ENCODE measurements at regions not wholly inside any gene's neighbourhood (a gene's known extent, or its start where the extent isn't known, plus 50 kb on each side); places are given as distances from the start of the nearest gene placed in this dataset.

- H3K27me3 ChIP-seq (ENCODE audit: control insufficient read depth, insufficient read depth, low read length), result no peaks in the 10 kb centered on the region
- ATAC-seq (no peak), DNase-seq (no peak)
- H3K4me3 ChIP-seq (ENCODE audit: low read length), result no peak overlapping the region
- no peaks in the 10 kb centered on the region for H3K36me3 ChIP-seq (ENCODE audit: control insufficient read depth, insufficient read depth, low read length)
- WGBS (ENCODE audit: insufficient coverage), result 87% methylated on average over 15 of the region's 16 CpGs
- Mint-ChIP-seq H3K9me3 (no peaks in the 10 kb centered on the region), H3K4me1 (no peaks in the 10 kb centered on the region), H3K4me3 (no peak overlapping the region), H3K27me3 (ENCODE audit: low read depth in 2 of 2) (peaks cover 0 to 2% of the 10 kb centered on the region in 2 donors), H3K27ac (no peak overlapping the region), H3K36me3 (no peaks in the 10 kb centered on the region)
- H3K4me1 ChIP-seq (ENCODE audit: control insufficient read depth, insufficient read depth, low read length), result no peaks in the 10 kb centered on the region
- no peak for TF ChIP-seq CTCF (IDR thresholded peaks at IDR 0.05)
- intact Hi-C loops (cut with micrococcal nuclease), result no loop called here
- H3K9me3 ChIP-seq (ENCODE audit: control insufficient read depth, insufficient read depth, low read length), result no peaks in the 10 kb centered on the region
- H3K27ac ChIP-seq (ENCODE audit: low read length), result no peak overlapping the region
Measured at GRCh38 chr14:104514156-104514848, 65.3 kb upstream of the C14orf180 start.

GRCh38 chr14:104515059-104515810, 64.3 kb upstream of the C14orf180 start:
- Histone ChIP-seq H3K9me3 (ENCODE audit: control insufficient read depth, insufficient read depth, low read length) (no peaks in the 10 kb centered on the region), H3K27ac (ENCODE audit: low read length) (no peak overlapping the region), H3K27me3 (ENCODE audit: control insufficient read depth, insufficient read depth, low read length) (no peaks in the 10 kb centered on the region), H3K4me1 (ENCODE audit: control insufficient read depth, insufficient read depth, low read length) (no peaks in the 10 kb centered on the region), H3K36me3 (ENCODE audit: control insufficient read depth, insufficient read depth, low read length) (no peaks in the 10 kb centered on the region), H3K4me3 (ENCODE audit: low read length) (no peak overlapping the region)
- intact Hi-C loops (cut with micrococcal nuclease), result no loop called here
- H3K27ac Mint-ChIP-seq, result no peak overlapping the region
- ATAC-seq, result no peak
- DNase-seq, result no peak
- H3K4me3 Mint-ChIP-seq, result no peak overlapping the region
- WGBS (ENCODE audit: insufficient coverage), result 85% methylated on average over 17 of the region's 17 CpGs
- TF ChIP-seq CTCF (IDR thresholded peaks at IDR 0.05), result no peak
- H3K4me1 Mint-ChIP-seq, result no peaks in the 10 kb centered on the region
- H3K27me3 Mint-ChIP-seq (ENCODE audit: low read depth in 2 of 2), result peaks cover 0 to 2% of the 10 kb centered on the region in 2 donors
- H3K9me3 Mint-ChIP-seq, result no peaks in the 10 kb centered on the region
- H3K36me3 Mint-ChIP-seq, result no peaks in the 10 kb centered on the region

- no peak for TF ChIP-seq CTCF (IDR thresholded peaks at IDR 0.05)
- no peak overlapping the region for H3K4me3 Mint-ChIP-seq
- H3K27me3 Mint-ChIP-seq (ENCODE audit: low read depth in 2 of 2), result peaks cover 0 to 2% of the 10 kb centered on the region in 2 donors
- Histone ChIP-seq H3K27ac (ENCODE audit: low read length) (no peak overlapping the region), H3K36me3 (ENCODE audit: control insufficient read depth, insufficient read depth, low read length) (no peaks in the 10 kb centered on the region), H3K4me1 (ENCODE audit: control insufficient read depth, insufficient read depth, low read length) (no peaks in the 10 kb centered on the region), H3K27me3 (ENCODE audit: control insufficient read depth, insufficient read depth, low read length) (no peaks in the 10 kb centered on the region), H3K9me3 (ENCODE audit: control insufficient read depth, insufficient read depth, low read length) (no peaks in the 10 kb centered on the region), H3K4me3 (ENCODE audit: low read length) (no peak overlapping the region)
- H3K4me1 Mint-ChIP-seq, result no peaks in the 10 kb centered on the region
- no peak for DNase-seq
- WGBS (ENCODE audit: insufficient coverage), result 87% methylated on average over 23 of the region's 23 CpGs
- no peaks in the 10 kb centered on the region for H3K9me3 Mint-ChIP-seq
- intact Hi-C loops (cut with micrococcal nuclease), result no loop called here
- no peak for ATAC-seq
- no peak overlapping the region for H3K27ac Mint-ChIP-seq
- H3K36me3 Mint-ChIP-seq, result no peaks in the 10 kb centered on the region
Measured at GRCh38 chr14:104515811-104516780, 63.5 kb upstream of the C14orf180 start.
